K562 (cell line): ENCODE measurements at regions not wholly inside any gene's neighbourhood (a gene's known extent, or its start where the extent isn't known, plus 50 kb on each side); places are given as distances from the start of the nearest gene placed in this dataset.
A peak's percentile ranks its signal among the peaks of the same experiment; 100 is the strongest.

Source experiments
- NCOA4 ChIP-seq: fragments of 450-650 bp; IDR thresholded peaks from 2 replicates; pipeline ENCODE4 v1.6.1; 2018; ENCODE audit warnings: mild to moderate bottlenecking; ENCODE audit not compliant: partially characterized antibody
- NRF1 ChIP-seq, 2 experiments: fragments of 450-650 bp; IDR thresholded peaks in 1 of 2; conservative IDR thresholded peaks in 1 of 2; 2 replicates each; pipeline ENCODE4 v1.6.1; 2014; ENCODE audit warnings: mild to moderate bottlenecking in 2 of 2
- PHB2 ChIP-seq: fragments of 450-650 bp; IDR thresholded peaks from 2 replicates; pipeline ENCODE4 v1.6.1; 2017; ENCODE audit warnings: low read depth
- PTRF ChIP-seq: fragments of 450-650 bp; IDR thresholded peaks from 2 replicates; pipeline ENCODE4 v1.6.1; 2016; ENCODE audit warnings: mild to moderate bottlenecking, missing genetic modification characterization, missing compliant biosample characterization
- SETDB1 ChIP-seq: IDR thresholded peaks from one replicate; pipeline ENCODE4 v1.6.1; 2012; ENCODE audit warnings: low read length, control low read depth, inconsistent platforms
- TFAP4 ChIP-seq: sonication (generic); formaldehyde crosslinking; IDR thresholded peaks from 2 replicates; pipeline ENCODE4 v1.8.0; 2022; ENCODE audit warnings: missing genetic modification reagents, mild to moderate bottlenecking, moderate library complexity, borderline replicate concordance
- TRIM28 ChIP-seq: fragments of 450-650 bp; IDR thresholded peaks from 2 replicates; pipeline ENCODE4 v1.6.1; 2017
- ZNF584 ChIP-seq: fragments of 200-800 bp; sonication (Bioruptor generic); IDR thresholded peaks from 2 replicates; pipeline ENCODE4 v1.6.1; 2016; ENCODE audit warnings: low read depth, mild to moderate bottlenecking, missing genetic modification characterization, missing compliant biosample characterization
- TF ChIP-seq, protein P1 (sequence below), 2 experiments: IDR thresholded peaks in 1 of 2; conservative IDR thresholded peaks in 1 of 2; 2 replicates each; pipeline ENCODE4 v1.6.1; 2016; ENCODE audit warnings: low read depth in 2 of 2, mild to moderate bottlenecking in 1 of 2, missing compliant biosample characterization in 1 of 2, missing genetic modification characterization in 1 of 2, moderate library complexity in 1 of 2

GRCh38 chr7:130856866-130857265 lies 122.9 kb upstream of the KLF14 start (continued):
- TF ChIP-seq, protein P1, sequence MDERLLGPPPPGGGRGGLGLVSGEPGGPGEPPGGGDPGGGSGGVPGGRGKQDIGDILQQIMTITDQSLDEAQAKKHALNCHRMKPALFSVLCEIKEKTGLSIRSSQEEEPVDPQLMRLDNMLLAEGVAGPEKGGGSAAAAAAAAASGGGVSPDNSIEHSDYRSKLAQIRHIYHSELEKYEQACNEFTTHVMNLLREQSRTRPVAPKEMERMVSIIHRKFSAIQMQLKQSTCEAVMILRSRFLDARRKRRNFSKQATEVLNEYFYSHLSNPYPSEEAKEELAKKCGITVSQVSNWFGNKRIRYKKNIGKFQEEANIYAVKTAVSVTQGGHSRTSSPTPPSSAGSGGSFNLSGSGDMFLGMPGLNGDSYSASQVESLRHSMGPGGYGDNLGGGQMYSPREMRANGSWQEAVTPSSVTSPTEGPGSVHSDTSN (CRISPR knock-in tag; IDR thresholded peaks at IDR 0.05; ENCODE audit: low read depth), result no peak
- TF ChIP-seq, protein P1 (tag; conservative IDR thresholded peaks at IDR 0.05; ENCODE audit: low read depth), result 0 out of 2 replicates have a peak, but pooled peaks have one; percentile 22
- TF ChIP-seq TFAP4 (CRISPR knock-in tag) (no peak), NCOA4 (no peak), TRIM28 (peak; percentile 96), ZNF584 (CRISPR knock-in tag) (no peak), PHB2 (no peak), NRF1 (conservative IDR thresholded peaks at IDR 0.05 in 1 of 2, IDR thresholded peaks at IDR 0.05 in 1 of 2) (no peak), PTRF (tag) (no peak), SETDB1 (no peak)
